IMR-90 (cell line): ENCODE measurements at regions not wholly inside any gene's neighbourhood (a gene's known extent, or its start where the extent isn't known, plus 50 kb on each side); places are given as distances from the start of the nearest gene placed in this dataset.

Experiments
- MAZ ChIP-seq: IDR thresholded peaks from 2 replicates; pipeline ENCODE4 v1.6.1; 2012; ENCODE audit warnings: low read depth, mild to moderate bottlenecking, low read length, improper control_type of control experiment, moderate library complexity, borderline replicate concordance
- POLR2A ChIP-seq: IDR thresholded peaks from 2 replicates; pipeline ENCODE4 v1.6.1; 2012; ENCODE audit warnings: mild to moderate bottlenecking, low read depth, low read length
- RCOR1 ChIP-seq: IDR thresholded peaks from 2 replicates; pipeline ENCODE4 v1.6.1; 2012; ENCODE audit warnings: mild to moderate bottlenecking, low read length, improper control_type of control experiment; ENCODE audit not compliant: insufficient replicate concordance
- RFX5 ChIP-seq: IDR thresholded peaks from 2 replicates; pipeline ENCODE4 v1.8.0; 2012; ENCODE audit warnings: low read depth, mild to moderate bottlenecking, low read length, moderate library complexity
- SMC3 ChIP-seq: fragments of 150-350 bp; IDR thresholded peaks from 2 replicates; pipeline ENCODE4 v1.6.1; 2016; ENCODE audit warnings: low read depth, mild to moderate bottlenecking, antibody characterized with exemption, low read length, moderate library complexity
- TF ChIP-seq, protein P1 (sequence below): conservative IDR thresholded peaks from 2 replicates; pipeline ENCODE4 v1.5.1; 2012; ENCODE audit warnings: mild to moderate bottlenecking, low read depth, low read length, improper control_type of control experiment
- TF ChIP-seq, protein P2 (sequence below): fragments of 150-350 bp; IDR thresholded peaks from 2 replicates; pipeline ENCODE4 v1.6.1; 2016; ENCODE audit warnings: low read depth, mild to moderate bottlenecking, low read length, moderate library complexity, borderline replicate concordance
- TF ChIP-seq, protein P3 (sequence below): fragments of 150-350 bp; IDR thresholded peaks from 2 replicates; pipeline ENCODE4 v1.6.1; 2017; ENCODE audit warnings: mild to moderate bottlenecking, antibody characterized with exemption, low read length, low read depth

DNA sequence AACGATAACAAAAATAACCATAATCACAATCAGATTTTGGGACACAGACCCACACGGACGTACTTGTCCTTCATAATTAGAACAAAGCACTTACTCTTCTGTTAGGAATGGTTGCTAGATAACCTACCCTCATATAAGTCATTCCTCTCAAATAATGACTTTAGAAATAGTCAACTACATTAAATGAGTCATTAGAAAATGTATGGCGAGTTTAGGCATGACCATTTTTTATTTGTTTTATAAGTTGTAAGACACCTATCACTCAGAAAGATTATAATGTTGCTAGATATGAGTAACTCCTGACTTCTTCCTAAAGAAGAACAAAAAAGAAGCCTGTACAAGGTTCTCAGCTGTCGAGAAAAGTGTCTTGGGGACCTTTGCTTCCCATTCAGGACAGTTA, 1637.5 kb upstream of the PCDH7 start:
- TF ChIP-seq, protein P1, sequence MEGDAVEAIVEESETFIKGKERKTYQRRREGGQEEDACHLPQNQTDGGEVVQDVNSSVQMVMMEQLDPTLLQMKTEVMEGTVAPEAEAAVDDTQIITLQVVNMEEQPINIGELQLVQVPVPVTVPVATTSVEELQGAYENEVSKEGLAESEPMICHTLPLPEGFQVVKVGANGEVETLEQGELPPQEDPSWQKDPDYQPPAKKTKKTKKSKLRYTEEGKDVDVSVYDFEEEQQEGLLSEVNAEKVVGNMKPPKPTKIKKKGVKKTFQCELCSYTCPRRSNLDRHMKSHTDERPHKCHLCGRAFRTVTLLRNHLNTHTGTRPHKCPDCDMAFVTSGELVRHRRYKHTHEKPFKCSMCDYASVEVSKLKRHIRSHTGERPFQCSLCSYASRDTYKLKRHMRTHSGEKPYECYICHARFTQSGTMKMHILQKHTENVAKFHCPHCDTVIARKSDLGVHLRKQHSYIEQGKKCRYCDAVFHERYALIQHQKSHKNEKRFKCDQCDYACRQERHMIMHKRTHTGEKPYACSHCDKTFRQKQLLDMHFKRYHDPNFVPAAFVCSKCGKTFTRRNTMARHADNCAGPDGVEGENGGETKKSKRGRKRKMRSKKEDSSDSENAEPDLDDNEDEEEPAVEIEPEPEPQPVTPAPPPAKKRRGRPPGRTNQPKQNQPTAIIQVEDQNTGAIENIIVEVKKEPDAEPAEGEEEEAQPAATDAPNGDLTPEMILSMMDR, result no peak
- TF ChIP-seq, protein P2, sequence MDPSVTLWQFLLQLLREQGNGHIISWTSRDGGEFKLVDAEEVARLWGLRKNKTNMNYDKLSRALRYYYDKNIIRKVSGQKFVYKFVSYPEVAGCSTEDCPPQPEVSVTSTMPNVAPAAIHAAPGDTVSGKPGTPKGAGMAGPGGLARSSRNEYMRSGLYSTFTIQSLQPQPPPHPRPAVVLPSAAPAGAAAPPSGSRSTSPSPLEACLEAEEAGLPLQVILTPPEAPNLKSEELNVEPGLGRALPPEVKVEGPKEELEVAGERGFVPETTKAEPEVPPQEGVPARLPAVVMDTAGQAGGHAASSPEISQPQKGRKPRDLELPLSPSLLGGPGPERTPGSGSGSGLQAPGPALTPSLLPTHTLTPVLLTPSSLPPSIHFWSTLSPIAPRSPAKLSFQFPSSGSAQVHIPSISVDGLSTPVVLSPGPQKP, result no peak
- TF ChIP-seq POLR2A, result no peak
- TF ChIP-seq, protein P3, sequence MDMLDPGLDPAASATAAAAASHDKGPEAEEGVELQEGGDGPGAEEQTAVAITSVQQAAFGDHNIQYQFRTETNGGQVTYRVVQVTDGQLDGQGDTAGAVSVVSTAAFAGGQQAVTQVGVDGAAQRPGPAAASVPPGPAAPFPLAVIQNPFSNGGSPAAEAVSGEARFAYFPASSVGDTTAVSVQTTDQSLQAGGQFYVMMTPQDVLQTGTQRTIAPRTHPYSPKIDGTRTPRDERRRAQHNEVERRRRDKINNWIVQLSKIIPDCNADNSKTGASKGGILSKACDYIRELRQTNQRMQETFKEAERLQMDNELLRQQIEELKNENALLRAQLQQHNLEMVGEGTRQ, result no peak
- TF ChIP-seq RFX5, result no peak
- no peak for TF ChIP-seq SMC3
- TF ChIP-seq RCOR1, result no peak
- no peak for TF ChIP-seq MAZ
